ENCODE measurements at regions not wholly inside any gene's neighbourhood (a gene's known extent, or its start where the extent isn't known, plus 50 kb on each side); places are given as distances from the start of the nearest gene placed in this dataset.
"Not testable (repeated sequence)": the region's sequence is repeated elsewhere in the genome, so short reads cannot be mapped to it uniquely, and the experiment has no call there.

DNA sequence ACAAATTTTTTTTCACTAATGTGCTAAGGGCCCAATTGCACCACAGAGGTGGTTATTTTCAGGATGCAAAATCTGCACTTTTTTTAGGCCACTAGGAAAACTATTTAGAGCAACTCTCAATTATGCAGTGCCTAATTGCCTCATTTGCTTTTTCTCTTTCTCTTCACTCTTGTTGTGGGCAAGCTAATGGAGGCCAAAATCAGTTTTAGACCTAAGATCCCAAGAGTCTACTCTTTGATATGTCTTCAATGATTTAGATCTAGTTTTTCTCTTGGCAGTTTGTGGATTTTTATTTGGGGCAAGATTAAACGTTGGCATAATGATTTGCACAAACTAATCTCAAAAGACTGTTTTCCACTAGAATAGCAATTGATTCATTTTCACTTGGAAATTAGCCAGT, 1996.9 kb downstream of the LRRC4C start:
- DNase-seq, result no peak

DNA sequence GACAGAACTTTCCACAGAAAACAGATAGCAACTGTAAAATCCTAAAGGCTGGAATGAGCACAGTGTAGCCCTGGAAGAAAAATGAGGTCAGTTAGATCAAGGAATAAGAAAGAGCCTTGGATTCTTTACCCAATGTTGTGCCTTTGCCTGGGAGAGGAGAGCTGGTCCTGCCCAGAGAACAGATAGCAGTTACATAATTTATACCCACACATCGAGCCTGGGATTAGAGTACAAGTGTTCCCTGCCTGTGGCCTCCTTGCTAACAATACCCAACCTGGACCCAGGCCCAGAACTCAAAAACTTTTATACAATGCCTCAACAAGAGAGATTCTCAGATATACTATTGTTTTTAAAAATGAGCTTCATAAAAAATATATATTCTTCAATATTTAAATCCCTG, 1998.4 kb downstream of the LRRC4C start:
- DNase-seq, result no peak

DNA sequence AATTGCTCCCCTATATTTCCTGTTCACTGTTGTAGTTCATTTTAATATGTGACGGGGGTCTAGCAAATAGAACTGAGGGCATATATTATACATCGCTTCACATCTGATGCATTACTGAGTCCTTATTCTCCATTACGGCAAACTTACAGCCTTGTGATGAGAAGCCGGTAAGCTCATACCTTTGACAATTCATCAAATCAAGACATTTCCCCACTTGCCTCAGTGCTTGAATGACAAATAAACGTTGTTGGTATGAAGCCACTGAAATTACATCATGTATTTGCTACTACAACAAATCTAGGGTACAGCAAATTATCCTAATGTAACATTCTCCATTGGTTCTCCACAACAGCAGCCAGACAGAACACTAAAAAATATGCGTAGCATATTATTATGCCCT, 1999.8 kb downstream of the LRRC4C start:
- DNase-seq, result no peak

DNA sequence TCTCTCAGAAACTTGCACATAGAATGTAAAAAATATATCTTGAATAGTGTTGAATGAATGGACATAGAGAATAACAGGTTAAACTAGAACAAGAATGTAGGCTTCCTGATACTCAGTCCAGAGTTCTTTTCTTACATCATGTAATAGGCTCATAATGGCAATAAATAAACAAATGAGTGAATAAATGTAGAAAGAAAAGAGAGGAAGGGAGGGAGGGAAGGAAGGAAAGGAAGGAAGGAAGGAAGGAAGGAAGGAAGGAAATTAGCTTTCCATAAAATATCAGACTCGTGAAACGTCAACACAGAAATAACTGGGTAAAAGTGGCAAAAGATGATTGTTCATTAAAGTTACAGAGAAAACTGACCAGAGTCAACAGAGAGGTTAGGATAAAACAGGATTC, 2001.0 kb downstream of the LRRC4C start:
- DNase-seq, result no peak

DNA sequence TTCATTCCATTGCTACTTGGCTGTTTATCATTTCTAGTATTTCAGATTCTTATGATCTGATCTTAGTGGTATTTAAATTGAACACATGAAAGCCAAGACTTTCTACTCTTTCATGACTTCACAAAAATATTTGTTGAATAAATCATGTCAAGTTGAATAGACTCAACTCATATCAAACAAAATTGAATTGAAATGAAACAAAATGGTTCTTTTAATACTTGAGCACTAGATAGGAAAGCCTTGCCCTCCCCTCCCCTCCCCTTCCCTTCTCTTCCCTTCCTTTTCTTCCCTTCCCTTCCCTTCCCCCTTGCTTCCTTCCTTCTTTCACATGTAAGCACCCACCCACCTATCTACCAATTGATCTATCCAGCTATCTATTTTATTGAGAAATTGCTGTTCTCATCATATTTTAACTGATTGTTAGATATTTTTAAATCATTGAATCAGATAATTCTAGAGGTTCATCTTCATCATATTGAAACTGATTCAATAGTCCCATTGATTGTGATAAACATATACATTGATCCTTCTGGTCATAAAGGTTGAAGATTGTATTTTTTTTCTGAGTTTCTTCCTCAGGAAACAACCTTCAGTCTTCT, 2015.9 kb downstream of the LRRC4C start:
- no peak for DNase-seq

DNA sequence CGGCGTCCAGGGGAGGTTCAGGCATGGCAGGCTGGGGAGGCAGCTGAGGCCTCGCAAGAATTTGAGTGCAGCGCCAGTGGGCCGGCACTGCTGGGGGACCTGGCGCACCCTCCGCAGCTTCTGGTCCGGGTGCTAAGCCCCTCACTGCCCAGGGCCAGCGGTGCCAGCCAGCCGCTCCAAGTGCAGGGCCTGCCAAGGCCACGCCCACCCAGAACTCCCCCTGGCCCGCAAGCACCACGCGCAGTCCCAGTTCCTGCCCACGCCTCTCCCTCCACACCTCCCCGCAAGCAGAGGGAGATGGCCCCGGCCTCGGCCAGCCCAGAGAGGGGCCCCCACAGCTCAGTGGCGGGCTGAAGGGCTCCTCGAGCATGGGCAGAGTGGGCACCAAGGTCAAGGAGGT, 2017.3 kb downstream of the LRRC4C start:
- no peak for DNase-seq

DNA sequence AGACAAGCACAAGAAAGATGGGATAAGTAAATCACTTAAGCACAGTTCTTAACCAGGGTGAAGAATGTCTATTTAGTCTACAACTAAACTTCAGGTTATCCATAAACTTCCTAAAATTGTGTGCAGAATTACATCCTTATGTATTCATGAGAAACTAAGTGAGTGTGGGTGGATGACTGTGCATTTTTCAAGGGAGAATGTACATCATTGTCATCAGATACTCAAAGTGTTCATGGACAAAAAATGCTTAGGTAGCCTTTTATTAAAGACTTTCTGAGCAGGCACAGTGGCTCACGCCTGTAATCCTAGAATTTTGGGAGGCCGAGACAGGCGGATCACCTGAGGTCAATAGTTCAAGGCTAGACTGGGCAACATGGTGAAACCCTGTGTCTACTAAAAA, 2023.8 kb downstream of the LRRC4C start:
- no peak for DNase-seq

DNA sequence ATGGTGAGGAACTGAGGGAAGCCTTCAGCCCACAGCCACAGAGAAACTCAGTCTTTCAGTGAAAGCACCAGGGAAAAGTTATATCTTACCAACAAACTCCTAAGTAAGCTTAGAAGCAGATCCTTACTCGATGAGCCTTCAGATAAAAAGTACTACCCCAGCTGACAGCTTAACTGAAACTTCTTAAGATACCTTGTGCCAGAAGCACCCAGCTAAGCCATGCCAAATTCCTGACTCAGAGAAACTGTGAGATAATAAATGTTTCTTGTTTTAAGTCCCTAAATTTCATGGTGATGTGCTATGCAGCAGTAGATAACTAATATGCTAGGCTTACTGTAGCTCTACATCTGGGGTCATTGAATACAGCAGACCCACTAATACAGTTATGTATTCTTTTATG, 2025.0 kb downstream of the LRRC4C start:
- DNase-seq, result no peak

DNA sequence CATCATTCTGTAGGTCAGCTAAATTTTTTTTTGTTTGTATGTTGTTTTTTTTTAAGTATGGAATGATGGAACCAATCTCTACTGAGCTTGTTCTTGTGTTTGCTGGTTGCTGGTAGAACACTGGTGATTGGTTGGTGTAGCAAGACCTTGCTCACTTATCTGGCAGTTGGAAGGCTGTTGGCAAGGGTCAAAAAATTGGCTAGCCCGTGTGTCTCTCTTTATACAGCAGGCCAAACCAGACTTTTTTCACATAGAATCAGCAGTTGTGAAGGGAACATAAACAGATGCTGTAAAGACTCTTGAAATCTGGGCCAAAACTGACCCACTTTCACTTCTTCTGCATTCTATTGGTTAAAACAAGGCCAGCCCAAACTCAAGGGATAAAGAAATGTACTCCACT, 2026.5 kb downstream of the LRRC4C start:
- no peak for DNase-seq

DNA sequence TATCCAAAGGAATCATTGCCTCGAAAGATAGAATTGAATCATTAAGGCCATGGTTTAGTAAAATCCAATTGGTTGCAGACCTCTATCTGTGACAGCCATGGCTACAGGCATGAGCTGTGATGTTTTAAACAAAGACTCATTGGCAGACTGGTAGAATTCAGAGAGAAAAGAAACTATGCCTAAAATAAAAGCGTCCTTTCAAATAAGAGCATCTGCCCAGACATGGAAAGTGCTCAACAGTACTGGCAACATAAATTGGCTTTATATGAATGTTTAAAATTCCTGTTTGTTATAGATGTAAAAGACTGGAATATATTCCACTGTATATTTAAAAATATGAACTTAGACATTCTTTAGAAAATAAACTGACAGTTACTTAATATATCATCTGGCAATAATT, 2034.2 kb downstream of the LRRC4C start:
- DNase-seq, result no peak

DNA sequence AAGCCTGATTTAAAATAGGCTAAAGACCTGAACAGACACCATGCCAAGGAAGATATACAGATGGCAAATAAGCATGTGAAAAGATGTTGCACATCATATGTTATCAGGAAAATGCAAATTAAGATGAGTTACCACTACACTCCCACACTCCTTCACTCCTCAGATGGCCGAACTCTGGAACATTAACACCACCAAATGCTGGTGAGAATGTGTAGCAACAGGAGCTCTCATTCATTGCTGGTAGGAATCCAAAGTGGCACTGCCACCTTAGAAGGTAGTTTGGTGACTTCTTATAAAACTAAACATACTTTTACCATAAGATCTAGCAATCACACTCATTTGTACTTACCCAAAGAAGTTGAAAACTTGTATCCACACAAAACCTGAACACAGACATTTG, 2047.3 kb downstream of the LRRC4C start:
- DNase-seq, result no peak

DNA sequence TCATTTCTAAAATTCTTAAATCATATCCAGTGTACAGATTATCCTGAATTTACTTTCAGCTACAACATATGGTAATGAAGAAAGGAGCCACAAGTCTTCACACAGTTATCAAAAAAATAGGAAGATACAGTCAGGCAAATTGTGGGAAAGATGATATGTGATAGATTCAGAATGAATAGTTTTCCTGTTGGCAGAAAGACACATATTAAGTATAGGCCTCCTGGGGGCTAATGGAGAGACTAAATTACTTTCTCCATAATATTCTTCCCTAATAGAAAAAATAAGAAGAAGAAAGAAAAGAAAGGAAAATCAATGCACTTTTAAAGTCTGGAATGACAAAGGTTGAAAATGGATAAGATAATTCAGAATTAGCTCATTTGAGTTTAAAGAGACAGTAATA, 2073.5 kb downstream of the LRRC4C start:
- DNase-seq, result no peak

DNA sequence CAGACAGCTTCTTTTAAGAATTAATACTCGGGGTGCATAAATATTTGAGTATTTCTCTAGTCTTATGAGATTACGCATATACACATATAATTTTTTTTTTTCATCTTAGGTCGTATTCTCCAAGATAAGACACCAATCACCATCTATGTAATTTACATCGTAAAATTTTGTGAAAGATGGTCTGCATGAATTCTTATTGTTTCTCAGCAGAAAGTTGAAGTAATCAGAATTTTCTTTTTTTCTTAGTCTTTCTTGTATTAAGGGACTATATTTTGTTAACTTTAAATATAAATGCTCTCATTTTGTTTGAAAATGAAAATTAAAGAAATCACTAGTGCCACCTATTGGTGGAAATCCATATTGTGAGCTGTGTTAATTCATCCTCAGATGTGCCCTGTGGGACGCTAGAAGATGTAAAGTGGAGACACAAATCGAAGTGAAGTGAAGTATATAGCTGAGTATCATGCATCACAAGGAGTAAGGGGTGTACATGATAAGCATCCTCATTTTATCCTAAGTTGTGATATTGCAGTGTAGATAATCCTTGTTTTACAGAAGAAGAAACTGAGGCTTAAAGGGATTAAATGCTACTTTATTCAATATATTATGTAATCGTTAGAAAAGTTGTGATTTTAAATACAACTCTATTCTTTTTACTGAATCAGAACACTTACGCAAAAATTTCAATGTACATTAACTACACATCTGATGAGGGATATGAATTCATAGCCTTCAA, 2084.3 kb downstream of the LRRC4C start:
- no peak for DNase-seq

DNA sequence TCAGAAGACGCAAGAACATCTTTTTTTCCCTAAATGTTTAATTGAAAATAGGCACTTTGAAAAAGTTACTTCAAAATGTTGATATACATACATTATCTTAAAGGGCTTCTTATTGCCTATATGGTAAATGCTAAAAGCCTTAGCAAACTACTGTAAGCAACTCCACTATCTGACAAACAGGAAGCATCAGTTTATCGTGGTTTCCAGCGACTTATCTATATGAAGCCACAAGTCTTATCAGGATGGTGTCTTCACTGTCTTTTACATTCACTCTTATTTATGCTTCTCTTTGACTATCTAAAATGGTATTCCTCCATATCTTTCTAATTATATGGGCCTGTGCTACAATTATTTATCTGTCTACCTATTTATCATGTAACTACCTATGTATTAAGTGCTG, 2091.9 kb downstream of the LRRC4C start:
- no peak for DNase-seq

DNA sequence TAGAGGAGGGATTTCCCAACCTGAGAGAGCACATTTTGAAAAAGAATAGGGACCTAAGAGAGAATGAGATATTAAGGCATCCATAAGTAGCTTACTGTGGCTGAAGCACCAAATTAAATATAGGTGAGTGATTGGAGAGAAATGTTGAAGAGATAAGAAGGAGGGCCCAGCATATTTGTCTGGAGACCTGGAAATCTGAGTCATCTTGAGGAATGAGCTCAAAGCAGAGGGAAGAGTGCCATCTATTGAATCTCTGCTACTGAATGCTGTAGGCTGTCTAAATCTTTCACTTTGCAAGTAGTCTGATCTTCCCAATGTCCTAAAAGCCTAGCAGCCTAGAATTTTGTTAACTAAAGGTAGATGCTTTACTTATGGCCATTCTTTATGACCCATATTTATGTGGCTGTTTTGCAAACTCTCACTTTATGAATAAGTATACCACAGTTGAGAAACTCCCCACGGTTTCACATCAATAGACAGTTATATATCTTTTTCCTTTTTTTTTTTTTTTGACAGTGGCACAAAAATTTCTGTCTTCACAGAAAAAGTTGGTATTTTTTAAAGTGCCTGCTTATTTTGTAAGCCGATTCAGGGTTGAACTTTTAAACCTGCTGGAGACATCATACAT, 2093.5 kb downstream of the LRRC4C start:
- DNase-seq, result no peak

DNA sequence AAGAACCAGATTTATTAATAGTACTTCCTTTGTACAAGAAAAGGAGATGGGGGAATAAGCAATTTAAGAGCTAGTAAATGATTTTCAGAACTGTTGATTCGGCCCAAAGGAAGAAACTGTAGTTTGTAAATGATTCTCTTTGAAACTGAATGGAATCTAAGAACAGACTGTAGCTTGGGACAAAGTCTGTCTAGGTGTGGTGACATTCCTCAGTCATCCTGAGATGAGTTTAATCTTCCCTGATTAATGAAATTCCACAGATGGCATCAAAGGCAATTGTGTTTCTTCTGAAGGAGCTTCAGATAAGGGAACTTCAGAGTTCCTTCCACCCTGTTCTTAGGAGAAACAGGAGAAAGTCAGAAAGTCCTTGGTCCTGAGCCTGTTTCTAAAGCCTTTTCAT, 2095.9 kb downstream of the LRRC4C start:
- DNase-seq, result no peak

DNA sequence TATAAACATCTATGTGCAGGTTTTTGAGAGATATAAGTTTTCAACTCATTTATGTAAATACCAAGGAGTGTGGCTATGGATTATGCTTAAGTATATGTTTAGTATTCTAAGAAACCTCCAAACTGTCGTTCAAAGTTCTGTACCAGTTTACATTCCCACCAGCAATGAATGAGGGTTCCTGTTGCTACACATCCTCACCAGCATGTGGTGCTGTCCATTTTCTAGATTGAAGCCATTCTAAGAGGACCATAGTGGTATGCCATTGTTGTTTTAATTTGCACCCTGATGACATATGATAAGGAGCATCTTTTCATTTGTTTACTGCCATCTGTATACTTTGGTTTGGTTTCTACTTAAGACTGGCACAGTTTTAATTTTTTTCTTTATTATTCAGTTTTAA, 2097.9 kb downstream of the LRRC4C start:
- DNase-seq, result no peak

DNA sequence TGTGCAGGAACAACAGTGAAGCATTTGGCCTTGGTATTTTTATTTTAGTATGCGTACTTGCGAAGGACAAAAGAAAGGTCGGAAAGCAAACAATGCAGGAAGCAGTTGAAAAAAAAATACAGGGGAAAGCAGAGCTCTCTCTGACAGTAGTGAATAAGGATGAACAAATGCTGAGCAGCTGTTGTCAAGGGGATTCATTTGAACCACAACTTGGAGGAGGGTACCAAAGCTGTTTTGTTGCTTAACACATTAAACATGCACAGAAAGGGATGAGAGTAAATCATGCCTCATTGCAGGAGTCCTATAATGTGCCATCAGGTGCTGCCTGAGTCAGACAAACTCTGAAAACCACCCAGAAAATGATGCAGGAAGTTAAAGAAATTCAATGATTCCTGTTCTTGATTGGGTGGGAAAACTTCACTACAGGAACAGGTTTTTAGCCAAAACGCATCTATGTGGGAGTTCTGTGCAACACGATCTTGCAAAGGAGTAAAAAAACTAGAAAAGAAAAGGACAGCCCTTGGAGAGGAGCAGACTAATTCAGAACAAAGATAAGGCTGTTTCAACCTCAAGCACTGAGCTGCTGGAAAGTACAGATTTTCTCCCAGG, 2113.5 kb downstream of the LRRC4C start:
- no peak for DNase-seq

DNA sequence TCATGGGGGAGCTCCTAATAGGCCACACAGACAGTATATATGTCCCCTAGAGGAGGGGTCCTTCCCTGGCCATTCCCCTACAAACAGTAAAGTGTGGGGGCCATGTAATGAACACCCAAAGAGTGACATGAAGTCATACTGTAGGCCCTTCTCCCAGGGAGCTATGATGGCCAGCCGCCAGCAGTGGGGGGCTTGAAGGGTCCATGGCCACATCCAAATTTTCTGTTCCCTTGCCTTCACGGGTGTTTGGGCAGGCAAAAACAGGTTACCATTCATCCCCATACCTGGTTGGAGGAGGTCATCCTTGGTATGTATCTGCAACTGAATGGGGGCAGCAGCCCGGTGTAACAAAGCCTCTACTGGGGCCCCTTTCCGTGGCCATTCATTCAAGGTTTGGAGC, 2118.0 kb downstream of the LRRC4C start:
- DNase-seq, result no peak

DNA sequence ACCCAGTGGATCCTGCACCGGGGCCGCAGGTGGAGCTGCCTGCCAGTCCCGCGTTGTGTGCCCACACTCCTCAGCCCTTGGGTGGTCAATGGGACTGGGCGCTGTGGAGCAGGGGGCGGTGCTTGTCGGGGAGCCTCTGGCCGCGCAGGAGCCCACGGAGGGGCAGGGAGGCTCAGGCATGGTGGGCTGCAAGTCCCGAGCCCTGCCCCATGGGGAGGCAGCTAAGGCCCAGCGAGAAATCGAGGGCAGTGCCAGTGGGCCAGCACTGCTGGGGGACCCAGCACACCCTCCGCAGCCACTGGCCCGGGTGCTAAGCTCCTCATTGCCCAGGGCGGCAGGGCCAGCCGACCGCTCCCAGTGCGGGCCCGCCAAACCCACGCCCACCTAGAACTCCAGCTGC, 2126.4 kb downstream of the LRRC4C start:
- DNase-seq, result not testable (repeated sequence)

DNA sequence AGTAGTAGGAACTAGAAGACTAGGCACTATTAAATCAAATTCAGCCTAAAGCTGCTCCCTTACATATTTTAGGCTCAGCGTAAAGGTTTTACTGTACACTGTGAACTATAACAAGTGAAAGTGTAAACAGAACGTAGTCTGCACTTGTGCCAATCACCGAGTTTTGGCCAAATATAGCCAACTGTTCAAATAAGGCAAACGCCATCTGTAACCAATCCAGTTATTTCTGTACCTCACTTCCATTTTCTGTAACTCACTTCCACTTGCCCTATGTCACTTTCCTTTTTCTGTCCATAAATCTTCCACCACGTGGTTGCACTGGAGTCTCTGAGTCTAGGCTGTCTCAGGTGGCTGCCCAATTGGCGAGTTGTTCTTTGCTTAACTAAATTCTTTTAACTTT, 2132.2 kb downstream of the LRRC4C start:
- DNase-seq, result no peak

DNA sequence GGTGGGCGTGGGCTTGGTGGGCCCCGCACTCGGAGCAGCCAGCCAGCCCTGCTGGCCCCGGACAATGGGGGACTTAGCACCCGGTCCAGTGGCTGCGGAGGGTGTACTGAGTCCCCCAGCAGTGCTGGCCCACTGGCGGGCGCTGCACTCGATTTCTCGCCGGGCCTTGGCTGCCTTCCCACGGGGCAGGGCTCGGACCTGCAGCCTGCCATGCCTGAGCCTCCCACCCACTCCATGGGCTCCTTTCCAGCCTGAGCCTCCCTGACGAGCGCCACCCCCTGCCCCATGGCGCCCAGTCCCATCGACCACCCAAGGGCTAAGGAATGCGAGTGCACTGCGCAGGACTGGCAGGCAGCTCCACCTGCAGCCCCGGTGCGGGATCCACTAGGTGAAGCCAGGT, 2147.6 kb downstream of the LRRC4C start:
- DNase-seq, result not testable (repeated sequence)

DNA sequence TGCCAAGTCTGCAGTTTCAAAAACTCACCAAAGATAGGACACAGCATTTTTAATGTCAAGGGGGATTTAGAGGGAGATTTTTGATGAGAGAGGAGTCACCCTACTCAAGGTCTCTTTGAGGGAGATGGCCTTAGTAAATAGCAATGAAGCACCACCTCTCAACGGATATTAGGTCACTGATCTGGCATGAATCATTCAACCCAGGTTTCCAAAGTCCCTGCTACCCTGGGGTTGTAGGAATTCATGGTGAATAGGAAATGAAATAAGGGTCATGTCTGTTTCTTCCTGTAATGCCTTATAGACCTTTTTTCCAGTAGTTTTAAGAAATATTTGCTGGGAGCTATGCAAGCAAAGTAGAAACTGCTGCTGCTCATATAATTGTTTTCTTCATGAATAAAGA, 2154.9 kb downstream of the LRRC4C start:
- DNase-seq, result no peak

DNA sequence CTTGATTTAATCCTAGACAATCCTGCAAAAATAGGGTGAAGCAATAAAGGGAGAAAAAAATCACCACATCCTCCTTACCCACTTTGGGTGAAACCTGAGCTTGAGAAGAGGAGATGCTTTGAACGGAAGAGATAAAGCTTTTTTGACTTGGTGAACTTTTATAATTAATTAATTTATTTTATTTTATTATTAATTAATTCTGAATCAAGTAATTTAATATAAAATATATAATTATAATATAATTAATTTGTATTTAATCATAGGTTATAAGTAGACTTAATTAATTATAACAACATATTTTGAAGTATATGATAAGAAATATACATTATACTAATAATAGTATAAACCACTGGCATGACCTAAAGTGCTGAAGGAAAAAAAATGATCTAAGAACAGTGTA, 2164.8 kb downstream of the LRRC4C start:
- DNase-seq, result no peak
